AG08395 (cell line): ENCODE measurements at regions not wholly inside any gene's neighbourhood (a gene's known extent, or its start where the extent isn't known, plus 50 kb on each side); places are given as distances from the start of the nearest gene placed in this dataset.

Source experiments
- DNase-seq: peaks from one replicate; pipeline ENCODE4 v3.0.0; 2012; ENCODE audit warnings: mixed read lengths, low spot score

DNA sequence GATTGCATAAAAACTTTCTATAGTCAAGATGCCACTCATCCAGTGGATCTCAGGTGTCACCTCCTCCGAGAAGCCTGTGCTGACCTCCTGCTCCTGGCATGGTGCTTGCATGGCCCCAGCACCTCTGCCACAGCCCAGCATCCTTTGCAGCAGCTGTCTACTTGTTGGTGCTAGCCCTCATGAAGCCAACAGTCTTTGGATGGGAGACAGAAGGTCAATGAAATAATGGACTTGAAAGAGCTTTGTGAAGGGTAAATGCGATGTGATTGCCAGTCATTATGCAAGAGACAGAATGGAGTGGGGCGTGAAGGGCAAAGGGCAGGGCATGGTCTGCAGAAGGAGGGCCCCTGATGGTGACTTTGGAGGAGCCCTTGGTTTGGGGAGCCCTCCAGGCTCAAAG lies 63.0 kb upstream of the CLMN start:
- no peak for DNase-seq

DNA sequence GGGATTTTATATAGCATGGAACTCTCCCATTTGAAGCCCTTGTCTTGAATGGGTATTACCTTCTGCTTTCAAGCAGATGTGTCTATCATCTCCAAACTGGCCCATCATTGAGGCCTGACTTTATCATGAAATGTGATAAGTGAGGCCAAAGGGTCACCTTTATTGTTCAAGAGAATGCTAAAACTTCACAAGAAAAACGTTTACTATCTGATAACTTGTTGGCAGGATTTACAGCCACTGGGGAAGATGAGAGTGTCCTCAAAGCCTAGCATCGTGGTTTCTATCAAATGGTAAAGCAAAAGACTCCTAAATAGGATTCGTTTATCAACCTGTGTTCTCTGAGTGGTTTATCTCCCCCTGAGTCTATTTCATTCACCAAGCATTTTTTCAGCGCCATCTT lies 62.0 kb upstream of the CLMN start:
- DNase-seq: no peak

GRCh38 chr14:95380350-95381042 lies 60.8 kb upstream of the CLMN start:
- no peak for DNase-seq

- no peak for DNase-seq
Measured at GRCh38 chr14:95379634-95380033, 59.9 kb upstream of the CLMN start.

DNA sequence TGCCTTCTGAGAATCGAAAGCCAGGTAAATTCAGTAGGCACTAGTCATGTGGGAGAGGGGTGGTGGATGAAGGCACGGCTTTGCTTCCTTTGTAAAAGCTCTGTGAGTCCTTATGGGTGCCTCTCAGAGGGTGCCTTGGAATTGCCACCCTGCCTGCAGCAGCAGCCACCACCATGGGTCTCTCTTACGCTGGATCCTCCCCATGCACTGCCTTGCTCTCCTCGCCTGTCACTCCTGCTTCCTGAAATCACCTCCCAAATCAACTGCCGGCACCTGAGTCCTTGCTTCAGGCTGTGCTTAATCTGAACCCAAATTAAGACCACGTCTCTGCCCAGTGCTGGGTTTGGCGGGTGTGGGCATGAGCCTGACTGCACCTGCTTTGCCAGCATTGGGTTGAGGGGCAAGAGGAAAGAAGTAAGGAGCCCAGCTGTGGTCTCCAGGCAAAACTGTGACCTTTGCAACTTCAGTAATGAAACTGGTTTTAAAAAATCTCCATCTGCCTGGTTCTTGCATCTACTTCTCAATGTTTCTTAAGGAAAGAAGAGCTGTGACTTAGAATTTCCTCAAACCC lies 55.9 kb upstream of the CLMN start:
- no peak for DNase-seq

DNA sequence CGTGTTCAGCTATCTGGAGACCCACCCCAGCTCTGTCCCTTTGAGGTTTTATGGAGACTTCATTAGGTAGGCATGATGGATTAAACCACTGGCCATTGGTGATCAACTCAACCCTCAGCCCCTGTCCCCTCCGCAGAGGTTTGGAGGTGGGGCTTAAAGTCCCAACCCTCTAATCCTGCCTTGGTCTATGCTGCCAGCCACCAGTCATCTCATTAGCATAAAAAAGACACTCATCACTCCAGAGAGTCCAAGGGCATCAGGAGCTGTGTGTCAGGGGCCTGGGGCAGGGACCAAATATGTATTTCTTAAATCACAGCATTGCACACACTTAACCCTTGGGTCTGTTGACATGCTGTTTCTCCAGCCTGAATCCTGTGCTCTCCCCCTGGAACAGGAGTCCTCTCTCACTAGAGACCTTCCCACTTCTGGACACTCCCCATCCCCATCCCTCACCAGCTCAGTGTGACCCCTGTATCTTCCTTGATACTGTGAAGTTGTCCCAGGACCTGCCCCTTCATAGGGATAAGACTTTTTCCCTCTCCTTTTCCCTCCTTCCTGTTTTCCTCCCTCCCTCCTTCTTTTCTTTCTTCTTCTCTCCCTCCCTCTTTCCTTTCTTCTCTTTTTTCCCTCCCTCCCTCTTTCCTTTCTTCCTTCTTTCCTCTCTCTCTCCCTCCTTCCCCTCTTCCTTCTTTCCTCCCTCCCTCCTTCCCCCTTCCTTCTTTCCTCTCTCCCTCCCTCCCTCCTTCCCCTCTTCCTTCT lies 54.7 kb upstream of the CLMN start:
- DNase-seq: no peak

DNA sequence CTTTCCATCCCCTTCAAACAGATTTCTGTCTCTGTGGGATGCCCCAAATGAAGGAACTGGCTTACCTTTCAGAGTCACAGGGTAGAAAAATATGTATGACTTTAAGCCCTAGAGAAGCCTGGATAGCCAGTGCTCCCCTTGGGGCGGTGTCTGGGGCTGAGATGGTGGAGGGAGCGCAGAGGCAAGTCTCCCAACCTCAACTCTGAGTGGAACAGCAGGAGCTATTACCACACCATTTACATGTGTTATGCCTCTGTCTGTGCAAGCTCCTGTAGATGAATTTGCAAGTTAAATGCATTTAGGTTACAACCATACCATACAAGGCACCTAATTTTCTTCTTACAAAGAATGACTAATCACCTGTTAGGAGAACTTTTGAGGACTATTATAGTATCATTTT lies 50.4 kb upstream of the CLMN start:
- no peak for DNase-seq
